SHP77 treated with DMSO at 0.1 percent for 48 hours (cell line): ENCODE measurements at regions not wholly inside any gene's neighbourhood (a gene's known extent, or its start where the extent isn't known, plus 50 kb on each side); places are given as distances from the start of the nearest gene placed in this dataset.
"Not testable (repeated sequence)": the region's sequence is repeated elsewhere in the genome, so short reads cannot be mapped to it uniquely, and the experiment has no call there.

ENCODE experiments used
- DNase-seq: peaks from one replicate; lab custom pipeline; 2025; lab: John Stamatoyannopoulos, UW

- DNase-seq, result peak; percentile 35
Measured at GRCh38 chr12:70070494-70071007, 172.7 kb upstream of the CNOT2 start.

- no peak for DNase-seq
Measured at GRCh38 chr12:70074510-70074909, 168.7 kb upstream of the CNOT2 start.

DNA sequence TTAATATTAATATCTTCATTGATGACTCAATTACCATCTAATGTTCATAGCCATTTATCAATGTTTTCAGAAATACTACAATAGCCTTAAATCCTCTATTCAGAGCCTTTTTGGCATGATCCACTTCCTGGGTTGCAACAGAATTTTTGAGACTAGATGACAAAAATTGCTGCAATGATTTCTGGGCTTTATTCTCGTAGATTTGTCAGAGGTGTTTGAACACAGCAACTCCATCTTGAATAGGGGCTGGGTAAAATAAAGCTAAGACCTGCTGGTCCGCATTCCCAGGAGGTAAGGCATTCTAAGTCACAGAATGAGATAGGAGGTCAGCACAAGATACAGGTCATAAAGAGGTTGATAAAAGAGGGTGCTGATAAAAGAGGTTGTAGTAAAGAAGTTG is 165.8 kb upstream of the CNOT2 start:
- DNase-seq, result no peak

- DNase-seq, result no peak
Measured at GRCh38 chr12:70078161-70078560, 165.1 kb upstream of the CNOT2 start.

DNA sequence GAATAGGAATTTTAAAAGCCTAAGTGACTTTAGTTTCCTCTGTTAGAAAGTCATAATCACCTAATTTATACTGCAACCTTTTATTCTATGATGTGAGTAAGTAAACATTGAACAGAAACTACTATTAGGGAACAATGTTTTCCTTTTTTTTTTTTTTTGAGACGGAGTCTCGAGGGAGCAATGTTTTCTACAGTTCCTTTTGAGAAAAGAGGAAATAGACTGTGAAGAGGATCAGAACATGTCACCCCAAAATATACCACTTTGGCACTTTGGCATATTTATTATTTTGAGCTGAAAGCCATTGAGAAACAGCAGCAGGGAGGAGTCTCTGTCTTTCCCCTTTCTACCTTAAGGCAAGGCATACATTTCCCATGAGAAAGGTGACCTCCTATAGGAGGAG is 162.7 kb upstream of the CNOT2 start:
- DNase-seq, result no peak

- DNase-seq, result no peak
Measured at GRCh38 chr12:70082997-70083676, 160.1 kb upstream of the CNOT2 start.

- DNase-seq, result no peak
Measured at GRCh38 chr12:70083677-70084020, 159.6 kb upstream of the CNOT2 start.

DNA sequence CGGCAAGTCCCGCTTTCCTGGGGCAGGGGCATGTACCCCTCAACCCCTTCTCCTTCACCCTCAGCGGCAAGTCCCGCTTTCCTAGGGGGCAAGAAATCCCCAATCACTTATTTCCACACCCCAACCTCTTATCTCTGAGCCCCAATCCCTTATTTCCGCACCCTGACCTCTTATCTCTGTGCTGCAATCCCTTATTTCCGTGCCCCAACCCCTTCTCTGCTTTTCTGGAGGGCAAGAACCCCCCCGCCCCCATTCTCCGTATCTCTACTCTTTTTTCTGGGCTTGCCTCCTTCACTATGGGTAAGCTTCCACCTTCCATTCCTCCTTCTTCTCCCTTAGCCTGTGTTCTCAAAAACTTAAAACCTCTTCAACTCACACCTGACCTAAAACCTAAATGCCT is 156.9 kb upstream of the CNOT2 start:
- DNase-seq, result not testable (repeated sequence)

GRCh38 chr12:70091021-70091521 is 152.2 kb upstream of the CNOT2 start:
- no peak for DNase-seq

DNA sequence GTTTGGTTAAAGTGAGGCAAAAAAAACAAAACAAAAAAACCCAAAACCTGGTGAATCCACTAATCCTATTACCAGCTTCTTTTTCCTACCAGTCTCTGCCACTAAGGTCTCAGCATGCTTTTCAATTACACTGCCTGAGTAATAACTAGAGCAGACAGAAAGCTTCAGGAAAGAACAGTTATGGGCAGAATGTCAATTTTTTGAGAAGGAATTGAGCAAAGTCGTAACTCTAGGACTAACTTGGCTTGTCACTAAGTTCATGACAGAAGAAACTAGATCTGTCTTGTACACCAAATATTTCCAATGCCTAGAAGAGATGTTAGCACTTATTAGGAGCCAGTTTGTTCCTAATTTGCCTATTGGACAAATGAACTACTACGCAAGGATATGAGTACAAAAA is 148.8 kb upstream of the CNOT2 start:
- no peak for DNase-seq

DNA sequence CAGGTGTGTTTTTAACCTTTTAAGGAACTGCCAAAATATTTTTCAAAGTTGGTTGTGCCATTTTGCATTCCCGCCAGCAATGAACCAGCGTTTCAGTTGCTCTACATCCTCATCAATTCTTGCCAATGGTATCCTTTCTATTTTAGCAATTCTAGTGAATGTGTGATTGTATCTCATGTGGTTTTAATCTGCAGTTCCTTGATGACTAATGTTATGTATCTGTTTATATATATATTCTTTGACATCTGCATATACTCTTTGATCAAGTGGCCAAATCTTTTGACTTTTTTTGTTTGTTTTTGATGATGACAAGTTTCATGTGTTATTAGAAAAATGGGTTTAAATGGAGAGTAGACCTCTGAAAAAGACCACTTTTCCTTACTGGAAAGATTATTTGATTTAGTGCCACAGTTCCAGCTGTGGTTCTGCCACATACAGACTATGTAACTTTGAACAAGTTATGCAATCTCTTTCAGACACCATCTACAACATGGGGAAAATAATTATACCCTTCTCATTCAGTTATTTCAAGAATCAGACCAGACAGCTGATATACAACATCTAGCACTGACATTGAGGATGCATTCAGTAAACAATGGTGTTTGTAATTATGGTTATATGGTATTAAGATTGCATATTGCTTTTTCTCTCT is 146.3 kb upstream of the CNOT2 start:
- DNase-seq, result no peak

DNA sequence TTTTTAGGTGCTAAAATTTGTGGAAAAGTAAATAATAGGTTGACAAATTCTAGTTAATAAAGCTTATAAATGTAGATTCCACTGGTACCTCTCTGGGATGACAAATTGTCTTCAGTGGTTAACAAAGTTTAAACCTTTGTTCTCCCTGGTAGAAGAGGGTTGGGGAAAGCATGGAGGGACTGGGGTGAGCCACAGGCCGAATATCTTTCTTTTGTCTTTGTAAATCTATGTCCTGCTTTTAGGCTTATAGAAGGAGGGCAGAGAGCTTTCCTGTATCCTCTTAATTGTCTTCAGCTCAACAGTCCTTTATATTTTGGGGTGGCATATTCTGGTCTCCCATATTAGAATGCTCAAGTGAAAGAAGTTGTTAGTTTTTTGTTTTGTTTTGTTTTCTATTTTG is 142.2 kb upstream of the CNOT2 start:
- DNase-seq, result no peak

DNA sequence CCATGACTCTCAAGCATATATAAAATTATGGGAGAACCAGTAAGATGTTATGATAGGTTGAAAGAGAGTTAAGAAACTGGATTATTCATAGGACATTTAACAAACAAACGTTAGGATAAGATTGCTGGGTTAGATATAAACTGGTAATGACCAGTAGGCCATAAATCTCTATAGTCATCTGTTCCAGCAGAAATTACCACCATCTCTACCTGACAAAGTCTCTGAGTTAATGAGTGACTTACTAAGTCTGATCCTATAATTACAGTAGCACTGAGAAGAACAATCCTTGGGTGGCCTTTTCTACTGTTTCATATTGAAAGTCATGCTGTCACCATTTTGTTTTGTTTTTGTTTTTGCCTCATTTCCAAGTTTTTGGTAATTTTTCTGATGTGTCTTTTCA is 136.9 kb upstream of the CNOT2 start:
- no peak for DNase-seq

DNA sequence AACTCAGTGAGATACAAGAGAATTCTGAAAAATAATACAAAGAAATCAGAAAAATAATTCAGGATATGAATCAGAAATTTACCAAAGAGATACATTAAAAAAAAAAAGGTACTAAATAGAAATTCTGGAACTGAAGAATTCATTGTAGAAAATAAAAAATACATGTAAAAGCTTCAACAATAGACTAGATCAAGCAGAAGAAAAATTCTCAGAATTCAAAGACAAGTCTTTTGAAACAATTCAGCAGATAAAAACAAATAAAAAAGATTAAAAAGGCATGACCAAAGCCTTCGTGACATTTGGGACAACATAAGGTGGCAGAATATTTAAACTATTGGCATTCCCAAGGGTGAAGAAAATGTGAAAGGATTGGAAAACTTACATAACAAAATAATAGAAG is 133.1 kb upstream of the CNOT2 start:
- no peak for DNase-seq

GRCh38 chr12:70117670-70118069 is 125.6 kb upstream of the CNOT2 start:
- DNase-seq, result no peak

- DNase-seq, result no peak
Measured at GRCh38 chr12:70120970-70121369, 122.3 kb upstream of the CNOT2 start.

DNA sequence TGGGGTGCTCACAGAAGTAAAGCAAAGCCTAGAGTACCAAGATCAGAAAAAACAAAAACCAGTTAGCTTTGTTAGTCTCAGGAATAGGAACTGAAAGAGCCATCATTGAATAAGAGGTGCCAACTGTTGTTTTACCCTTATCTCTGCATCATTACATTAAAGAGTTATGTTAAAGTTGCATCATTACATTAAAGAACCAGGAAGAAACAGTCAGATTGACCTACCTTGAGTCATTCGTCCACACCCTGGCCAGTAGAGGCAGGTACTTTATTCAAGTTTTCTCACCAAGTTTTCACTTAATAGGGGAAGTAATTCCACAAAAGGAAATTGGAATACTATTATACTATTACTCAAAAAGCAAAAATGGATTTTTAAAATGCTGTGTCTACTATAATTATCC is 121.7 kb upstream of the CNOT2 start:
- no peak for DNase-seq

DNA sequence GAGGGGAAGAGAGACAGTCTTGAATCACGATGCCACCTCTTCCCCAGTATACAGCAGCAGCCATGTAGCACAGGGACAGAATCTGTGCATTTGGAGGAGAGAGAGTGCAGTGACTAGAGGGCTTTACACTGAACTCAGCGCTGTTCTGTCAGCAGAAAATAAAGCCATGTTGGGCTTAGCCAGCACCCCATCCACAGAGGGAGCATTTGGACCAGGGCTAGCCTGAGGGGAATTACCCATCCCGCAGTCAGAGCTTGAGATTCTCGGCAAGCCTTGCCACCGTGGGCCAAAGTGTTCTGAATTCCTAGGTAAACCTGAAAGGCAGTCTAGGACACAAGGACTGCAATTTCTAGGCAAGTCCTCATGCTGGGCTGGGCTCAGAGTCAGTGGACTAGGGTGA is 120.4 kb upstream of the CNOT2 start:
- no peak for DNase-seq

GRCh38 chr12:70149013-70149412 is 94.2 kb upstream of the CNOT2 start:
- DNase-seq, result no peak

GRCh38 chr12:70149665-70150064 is 93.6 kb upstream of the CNOT2 start:
- DNase-seq, result no peak

DNA sequence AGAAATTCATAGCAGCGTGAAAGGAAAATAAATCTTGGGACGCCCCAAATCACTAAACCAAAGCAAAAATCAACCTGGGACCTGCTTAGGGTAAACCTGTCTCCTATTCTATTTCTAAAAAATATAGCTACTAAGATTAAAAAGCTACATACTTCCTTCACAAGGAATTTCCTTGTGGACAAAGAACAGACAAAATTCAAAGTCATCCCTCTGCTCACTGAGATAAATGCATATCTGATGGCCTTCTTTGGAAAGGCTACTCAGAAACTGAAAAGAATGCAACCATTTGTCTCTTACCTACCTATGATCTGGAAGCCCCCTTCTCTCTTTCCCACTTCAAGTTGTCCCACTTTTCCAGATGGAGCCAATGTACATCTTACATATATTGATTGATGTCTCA is 93.0 kb upstream of the CNOT2 start:
- DNase-seq, result no peak

DNA sequence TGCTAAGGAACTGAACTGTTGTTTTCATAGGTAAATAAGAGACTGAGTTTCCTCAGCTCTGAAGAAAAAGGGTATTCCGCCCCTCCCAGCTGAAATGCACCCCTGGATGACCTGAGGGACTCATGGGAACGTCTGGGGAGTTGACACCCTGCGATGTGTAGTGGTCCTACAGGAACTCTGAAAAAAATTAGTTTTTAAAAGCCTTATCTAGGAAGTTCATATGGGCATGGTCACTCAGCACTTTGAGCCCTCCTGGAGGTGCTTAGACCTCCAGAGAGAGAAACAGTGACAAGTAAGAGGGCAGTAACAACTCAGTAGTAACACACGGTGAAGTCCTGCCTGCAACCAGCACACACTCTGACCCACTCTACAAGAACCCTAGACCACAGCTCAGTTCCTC is 91.2 kb upstream of the CNOT2 start:
- no peak for DNase-seq

GRCh38 chr12:70154087-70154638 is 89.1 kb upstream of the CNOT2 start:
- no peak for DNase-seq
